A673 (cell line): ENCODE measurements at regions not wholly inside any gene's neighbourhood (a gene's known extent, or its start where the extent isn't known, plus 50 kb on each side); places are given as distances from the start of the nearest gene placed in this dataset.

Source experiments
- BruUV-seq: library from RNA; stranded (reverse); fragments of 400-500 nt; replicated peaks from 2 replicates; lab custom pipeline; 2021; lab: Mats Ljungman, UMichigan
- CTCF ChIA-PET: fragments of 300-600 bp; sonication (Branson Sonifier 250); formaldehyde crosslinking; loops from one replicate; lab custom pipeline; 2022; ENCODE audit warnings: antibody characterized with exemption; lab: Charles Lee
- POLR2A ChIA-PET: fragments of 300-600 bp; sonication (Branson Sonifier 250); formaldehyde crosslinking; loops from one replicate; lab custom pipeline; 2022; ENCODE audit warnings: antibody characterized with exemption; ENCODE audit not compliant: low non-redundant PET; lab: Charles Lee
- DNase-seq: peaks from one replicate; pipeline ENCODE4 v3.0.0-alpha.2; 2015; ENCODE audit warnings: low spot score
- H3K27ac ChIP-seq: fragments of 200-600 bp; sonication (generic); 2 replicates; pipeline ENCODE4 v1.5.1; 2016; ENCODE audit warnings: mixed run types, low read depth, mild to moderate bottlenecking, mixed read lengths, antibody characterized with exemption, low read length; ENCODE audit not compliant: poor library complexity, severe bottlenecking
- H3K27me3 ChIP-seq: fragments of 200-600 bp; sonication (generic); replicated peaks from 2 replicates; pipeline ENCODE4 v1.6.1; 2017; ENCODE audit warnings: mixed run types, low read depth, mild to moderate bottlenecking, mixed read lengths, antibody characterized with exemption, low read length; ENCODE audit not compliant: insufficient read depth, poor library complexity
- H3K36me3 ChIP-seq: fragments of 200-600 bp; sonication (generic); 2 replicates; pipeline ENCODE4 v1.6.1; 2016; ENCODE audit warnings: mixed run types, mild to moderate bottlenecking, mixed read lengths, antibody characterized with exemption, low read length; ENCODE audit not compliant: insufficient read depth, poor library complexity, severe bottlenecking
- H3K4me1 ChIP-seq: fragments of 200-600 bp; sonication (generic); 2 replicates; pipeline ENCODE4 v1.6.1; 2017; ENCODE audit warnings: mixed run types, mild to moderate bottlenecking, mixed read lengths, antibody characterized with exemption, low read length; ENCODE audit not compliant: insufficient read depth, poor library complexity, severe bottlenecking
- H3K4me3 ChIP-seq: fragments of 200-600 bp; sonication (generic); 2 replicates; pipeline ENCODE4 v1.5.1; 2016; ENCODE audit warnings: low read depth, mixed run types, mild to moderate bottlenecking, mixed read lengths, low read length; ENCODE audit not compliant: poor library complexity, severe bottlenecking
- H3K9me3 ChIP-seq: fragments of 200-600 bp; sonication (generic); 2 replicates; pipeline ENCODE4 v1.6.1; 2016; ENCODE audit warnings: mixed run types, low read depth, mild to moderate bottlenecking, mixed read lengths, antibody characterized with exemption, low read length; ENCODE audit not compliant: poor library complexity, severe bottlenecking
- EZH2 ChIP-seq: fragments of 200-600 bp; sonication (generic); IDR thresholded peaks from 2 replicates; pipeline ENCODE4 v1.6.1; 2017; ENCODE audit warnings: borderline replicate concordance, low read depth, mild to moderate bottlenecking, mixed read lengths, antibody characterized with exemption, low read length; ENCODE audit not compliant: poor library complexity, severe bottlenecking
- intact Hi-C: fragments of 100-400 bp; cut with micrococcal nuclease; formaldehyde crosslinking; loops from one replicate; pipeline ENCODE4 v1.10.0; 2022; ENCODE audit not compliant: unreplicated experiment
- TF ChIP-seq, protein P1 (sequence below): fragments of 300-800, 200-600 bp; sonication (generic); conservative IDR thresholded peaks from 2 replicates; pipeline ENCODE4 v1.5.1; 2017; ENCODE audit warnings: low read depth, mild to moderate bottlenecking, antibody characterized with exemption, low read length, moderate library complexity, mixed read lengths

DNA sequence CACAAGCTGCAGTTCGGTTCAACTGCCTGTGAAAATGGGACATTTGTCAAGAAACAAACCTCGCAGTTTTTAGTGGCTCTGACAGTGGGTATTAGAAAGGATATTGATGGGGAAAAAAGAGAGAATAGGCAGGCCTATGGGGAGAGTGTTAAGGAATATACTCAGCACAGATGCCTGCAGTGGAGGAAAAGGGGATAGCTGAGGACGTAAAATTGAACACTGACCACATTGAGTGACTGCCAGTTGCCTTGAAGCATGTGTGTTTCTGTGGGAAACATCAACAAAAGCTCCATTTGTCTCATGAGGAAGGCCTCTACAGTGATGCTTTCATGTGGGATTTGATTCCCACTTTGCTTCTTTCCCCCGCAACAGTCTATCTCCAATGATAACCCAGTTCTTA is 1042.1 kb downstream of the TUSC7 start:
- Histone ChIP-seq H3K27ac (no peak overlapping the region), H3K4me3 (no peak overlapping the region), H3K9me3 (no peaks in the 10 kb centered on the region), H3K4me1 (no peaks in the 10 kb centered on the region), H3K36me3 (no peaks in the 10 kb centered on the region), H3K27me3 (no peaks in the 10 kb centered on the region)
- no peak for TF ChIP-seq EZH2
- TF ChIP-seq, protein P1, sequence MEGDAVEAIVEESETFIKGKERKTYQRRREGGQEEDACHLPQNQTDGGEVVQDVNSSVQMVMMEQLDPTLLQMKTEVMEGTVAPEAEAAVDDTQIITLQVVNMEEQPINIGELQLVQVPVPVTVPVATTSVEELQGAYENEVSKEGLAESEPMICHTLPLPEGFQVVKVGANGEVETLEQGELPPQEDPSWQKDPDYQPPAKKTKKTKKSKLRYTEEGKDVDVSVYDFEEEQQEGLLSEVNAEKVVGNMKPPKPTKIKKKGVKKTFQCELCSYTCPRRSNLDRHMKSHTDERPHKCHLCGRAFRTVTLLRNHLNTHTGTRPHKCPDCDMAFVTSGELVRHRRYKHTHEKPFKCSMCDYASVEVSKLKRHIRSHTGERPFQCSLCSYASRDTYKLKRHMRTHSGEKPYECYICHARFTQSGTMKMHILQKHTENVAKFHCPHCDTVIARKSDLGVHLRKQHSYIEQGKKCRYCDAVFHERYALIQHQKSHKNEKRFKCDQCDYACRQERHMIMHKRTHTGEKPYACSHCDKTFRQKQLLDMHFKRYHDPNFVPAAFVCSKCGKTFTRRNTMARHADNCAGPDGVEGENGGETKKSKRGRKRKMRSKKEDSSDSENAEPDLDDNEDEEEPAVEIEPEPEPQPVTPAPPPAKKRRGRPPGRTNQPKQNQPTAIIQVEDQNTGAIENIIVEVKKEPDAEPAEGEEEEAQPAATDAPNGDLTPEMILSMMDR, result no peak
- DNase-seq, result no peak
- POLR2A ChIA-PET, result no interaction called here
- CTCF ChIA-PET, result no interaction called here
- intact Hi-C loops, result no loop called here
- BruUV-seq, result no TSS peak

DNA sequence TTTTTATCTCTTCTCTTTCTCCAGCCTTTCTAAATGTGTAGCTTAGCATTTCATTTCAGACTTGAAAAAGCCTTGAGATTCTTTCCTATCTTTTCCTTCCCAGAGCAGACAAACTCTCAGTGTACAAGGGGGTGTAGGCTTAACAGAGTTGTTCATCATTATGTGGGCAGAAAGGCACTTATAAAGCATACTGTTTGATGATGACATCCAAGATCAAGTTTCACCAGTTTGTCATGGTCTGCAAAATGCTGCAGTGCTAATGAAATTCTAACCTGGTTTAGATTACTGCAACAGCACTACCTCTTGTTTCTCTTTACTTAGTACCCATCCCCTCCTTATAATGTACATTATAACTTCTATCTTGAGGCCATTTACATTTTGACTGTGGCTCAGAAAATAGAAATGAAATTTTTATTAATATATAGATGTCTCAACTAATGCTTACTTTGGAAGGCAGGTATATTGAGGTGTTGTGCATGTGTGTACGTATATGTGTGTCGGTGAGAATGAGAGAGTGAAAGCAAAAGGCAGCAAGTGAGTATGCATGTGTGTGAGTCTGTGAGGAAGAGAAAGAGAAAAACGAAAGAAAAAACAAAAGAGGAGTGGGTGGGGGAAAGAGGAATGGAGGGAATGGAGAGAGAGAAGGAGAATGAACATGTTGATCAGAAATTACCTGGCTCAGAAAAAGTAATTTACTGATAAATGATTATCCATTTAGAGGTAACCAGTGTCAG is 1043.6 kb downstream of the TUSC7 start:
- no peaks in the 10 kb centered on the region for H3K9me3 ChIP-seq
- intact Hi-C loops, result no loop called here
- no peak overlapping the region for H3K4me3 ChIP-seq
- DNase-seq, result peak; percentile 11
- no TSS peak for BruUV-seq
- CTCF ChIA-PET, result no interaction called here
- H3K4me1 ChIP-seq, result no peaks in the 10 kb centered on the region
- no peak overlapping the region for H3K27ac ChIP-seq
- H3K27me3 ChIP-seq, result no peaks in the 10 kb centered on the region
- no peak for TF ChIP-seq EZH2
- TF ChIP-seq, protein P1, result no peak
- H3K36me3 ChIP-seq, result no peaks in the 10 kb centered on the region
- POLR2A ChIA-PET, result no interaction called here

DNA sequence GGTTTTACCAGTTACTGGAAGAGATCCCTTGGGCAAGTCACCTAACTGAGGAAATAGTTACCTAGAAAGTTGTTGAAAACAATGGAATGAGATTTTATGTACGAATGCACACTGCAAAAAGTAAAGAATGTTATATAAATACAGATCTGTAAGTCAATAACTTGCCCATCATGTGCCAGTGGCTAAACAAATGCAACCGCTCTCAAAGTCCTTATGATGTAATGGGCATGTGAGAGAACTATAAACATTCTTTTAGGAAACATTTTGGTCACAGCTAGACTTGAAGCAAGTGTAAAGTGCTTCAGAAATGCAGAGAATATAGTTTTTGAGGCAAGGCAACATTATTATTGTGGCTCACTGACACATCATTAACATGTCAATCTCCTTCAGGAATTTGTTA is 1044.5 kb downstream of the TUSC7 start:
- H3K4me1 ChIP-seq, result no peaks in the 10 kb centered on the region
- DNase-seq, result no peak
- no peaks in the 10 kb centered on the region for H3K27me3 ChIP-seq
- TF ChIP-seq, protein P1, result no peak
- no peak for TF ChIP-seq EZH2
- POLR2A ChIA-PET, result no interaction called here
- intact Hi-C loops, result no loop called here
- CTCF ChIA-PET, result no interaction called here
- H3K36me3 ChIP-seq, result no peaks in the 10 kb centered on the region
- no peaks in the 10 kb centered on the region for H3K9me3 ChIP-seq
- no peak overlapping the region for H3K27ac ChIP-seq
- no peak overlapping the region for H3K4me3 ChIP-seq
- BruUV-seq, result no TSS peak
